GM12891 (cell line): ENCODE measurements at regions not wholly inside any gene's neighbourhood (a gene's known extent, or its start where the extent isn't known, plus 50 kb on each side); places are given as distances from the start of the nearest gene placed in this dataset.
"Not testable (repeated sequence)": the region's sequence is repeated elsewhere in the genome, so short reads cannot be mapped to it uniquely, and the experiment has no call there.

Experiments
- DNase-seq: peaks from one replicate; pipeline ENCODE4 v3.0.0; 2011; ENCODE audit warnings: low spot score; ENCODE audit not compliant: insufficient read length
- FAIRE-seq: peaks from 2 replicates; lab custom pipeline; 2011; peaks lifted over from hg19 to GRCh38; lab: Jason Lieb, UNC
- PAX5 ChIP-seq: IDR thresholded peaks from 2 replicates; pipeline ENCODE4 v1.6.1; 2011; ENCODE audit warnings: low read length, moderate library complexity, mild to moderate bottlenecking; ENCODE audit not compliant: insufficient read depth, severe bottlenecking
- POLR2A ChIP-seq: IDR thresholded peaks from 2 replicates; pipeline ENCODE4 v1.6.1; 2011; ENCODE audit warnings: low read depth, low read length, control low read depth
- POLR2AphosphoS5 ChIP-seq: IDR thresholded peaks from 2 replicates; pipeline ENCODE4 v1.6.1; 2011; ENCODE audit warnings: low read depth, low read length, control low read depth
- POU2F2 ChIP-seq: IDR thresholded peaks from 2 replicates; pipeline ENCODE4 v1.6.1; 2011; ENCODE audit warnings: low read depth, mild to moderate bottlenecking, control low read depth, low read length, moderate library complexity
- SPI1 ChIP-seq: IDR thresholded peaks from 2 replicates; pipeline ENCODE4 v1.6.1; 2011; ENCODE audit warnings: low read depth, low read length, control low read depth
- TAF1 ChIP-seq: IDR thresholded peaks from 2 replicates; pipeline ENCODE4 v1.6.1; 2011; ENCODE audit warnings: low read depth, low read length, control low read depth

DNA sequence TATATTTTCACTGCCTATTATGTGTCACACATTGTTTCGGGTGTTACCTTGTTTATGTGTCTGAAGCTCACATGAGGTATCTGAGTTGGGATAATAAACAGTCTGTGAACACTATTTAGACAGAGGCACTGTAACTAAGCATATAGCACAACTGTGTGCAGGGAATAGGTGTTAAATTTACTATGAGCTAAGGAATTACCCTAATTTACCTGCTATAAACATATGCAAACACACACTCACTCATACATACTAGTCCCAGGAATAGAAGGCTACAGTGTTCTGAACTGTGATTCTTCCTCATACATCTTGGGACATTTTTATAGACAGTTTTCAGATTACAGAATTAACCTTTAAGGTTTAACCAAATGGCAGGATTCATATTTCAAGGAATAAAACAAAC, 127.6 kb upstream of the SPANXN4 start:
- no peak for FAIRE-seq
- DNase-seq: no peak
- TF ChIP-seq POLR2AphosphoS5 (no peak), POU2F2 (no peak), POLR2A (no peak), TAF1 (no peak), PAX5 (no peak), SPI1 (no peak)

DNA sequence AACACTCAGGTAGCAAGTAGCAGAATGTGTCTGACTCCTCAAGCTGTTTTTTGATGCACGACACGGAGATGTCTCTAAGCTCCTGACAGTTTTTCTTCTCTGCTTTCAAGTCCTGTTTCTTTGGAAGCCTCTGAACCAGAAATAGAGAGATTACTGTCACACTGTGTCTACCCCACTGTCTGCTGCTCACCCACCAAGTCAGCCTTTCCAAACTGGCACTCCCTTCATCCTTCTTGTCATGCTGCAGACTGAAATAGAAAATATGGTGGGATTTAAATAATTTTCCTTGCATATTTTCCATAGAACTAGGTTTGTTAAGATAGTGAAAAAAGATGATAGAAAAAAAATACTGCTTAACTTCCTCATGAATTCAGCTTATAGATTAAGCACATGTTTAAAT, 102.5 kb upstream of the SPANXN4 start:
- FAIRE-seq: no peak

DNA sequence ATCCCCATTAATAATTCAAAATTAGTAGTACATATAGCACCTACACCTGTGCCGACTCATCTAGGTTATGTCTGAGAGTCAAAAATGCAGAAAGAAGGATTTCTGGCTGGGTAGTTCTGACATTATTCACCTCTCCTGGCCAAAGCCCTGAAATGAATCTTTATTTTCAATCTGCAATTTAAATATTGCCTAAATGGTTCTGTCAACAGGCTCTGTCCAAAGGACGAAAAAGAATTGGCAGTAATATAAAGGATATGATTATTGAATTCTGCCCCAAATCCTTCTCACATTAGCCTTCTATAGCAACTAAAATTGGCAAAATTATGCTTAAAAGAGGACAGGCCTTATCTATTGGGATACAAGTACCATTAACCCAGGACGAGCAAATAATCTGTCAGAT, 86.9 kb upstream of the SPANXN4 start:
- no peak for FAIRE-seq
- DNase-seq: no peak

More for the DNA sequence above, 102.5 kb upstream of the SPANXN4 start:
- TF ChIP-seq POLR2AphosphoS5: no peak
- TF ChIP-seq PAX5: no peak
- no peak for TF ChIP-seq POU2F2
- TF ChIP-seq TAF1: no peak
- no peak for TF ChIP-seq POLR2A
- TF ChIP-seq SPI1: no peak
- no peak for DNase-seq

DNA sequence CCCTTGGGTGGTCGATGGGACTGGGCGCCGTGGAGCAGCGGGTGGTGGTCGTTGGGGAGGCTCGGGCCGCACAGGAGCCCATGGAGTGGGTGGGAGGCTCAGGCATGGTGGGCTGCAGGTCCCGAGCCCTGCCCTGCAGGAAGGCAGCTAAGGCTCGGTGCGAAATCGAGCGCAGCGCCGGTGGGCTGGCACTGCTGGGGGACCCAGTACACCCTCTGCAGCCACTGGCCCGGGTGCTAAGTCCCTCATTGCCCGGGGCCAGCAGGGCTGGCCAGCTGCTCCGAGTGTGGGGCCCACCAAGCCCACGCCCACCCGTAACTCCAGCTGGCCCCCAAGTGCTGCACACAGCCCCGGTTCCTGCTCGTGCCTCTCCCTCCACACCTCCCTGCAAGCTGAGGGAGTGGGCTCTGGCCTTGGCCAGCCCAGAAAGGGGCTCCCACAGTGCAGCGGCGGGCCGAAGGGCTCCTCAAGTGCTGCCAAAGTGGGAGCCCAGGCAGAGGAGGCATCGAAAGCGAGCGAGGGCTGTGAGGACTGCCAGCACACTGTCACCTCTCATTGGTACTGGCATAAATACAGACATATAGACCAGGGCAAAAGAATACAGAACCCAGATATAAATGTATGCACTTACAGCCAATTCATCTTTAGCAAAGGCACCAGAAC, 53.5 kb upstream of the SPANXN4 start:
- not testable (repeated sequence) for DNase-seq, FAIRE-seq

More for the DNA sequence above, 86.9 kb upstream of the SPANXN4 start:
- no peak for TF ChIP-seq POLR2A
- no peak for TF ChIP-seq TAF1
- TF ChIP-seq POLR2AphosphoS5: no peak
- TF ChIP-seq POU2F2: no peak
- no peak for TF ChIP-seq PAX5
- no peak for TF ChIP-seq SPI1
